COR-L47 (cell line): ENCODE measurements at regions not wholly inside any gene's neighbourhood (a gene's known extent, or its start where the extent isn't known, plus 50 kb on each side); places are given as distances from the start of the nearest gene placed in this dataset.
"Not testable (repeated sequence)": the region's sequence is repeated elsewhere in the genome, so short reads cannot be mapped to it uniquely, and the experiment has no call there.

ENCODE experiments used
- DNase-seq: peaks from one replicate; lab custom pipeline; 2025; lab: John Stamatoyannopoulos, UW

- no peak for DNase-seq
Observed at GRCh38 chr2:595141-595815, 81.9 kb downstream of the TMEM18 start.

- DNase-seq, result no peak
Observed at GRCh38 chr2:594297-594949, 82.8 kb downstream of the TMEM18 start.

GRCh38 chr2:593356-594026 is 83.7 kb downstream of the TMEM18 start:
- no peak for DNase-seq

- DNase-seq, result no peak
Observed at GRCh38 chr2:592737-593136, 84.5 kb downstream of the TMEM18 start.

- DNase-seq, result no peak
Observed at GRCh38 chr2:590214-591175, 86.7 kb downstream of the TMEM18 start.

GRCh38 chr2:589281-590130 is 87.7 kb downstream of the TMEM18 start:
- DNase-seq, result no peak

- DNase-seq, result no peak
Observed at GRCh38 chr2:588074-588645, 89.0 kb downstream of the TMEM18 start.

- no peak for DNase-seq
Observed at GRCh38 chr2:587087-587960, 89.9 kb downstream of the TMEM18 start.

- no peak for DNase-seq
Observed at GRCh38 chr2:586641-587076, 90.5 kb downstream of the TMEM18 start.

GRCh38 chr2:584863-585823 is 92.1 kb downstream of the TMEM18 start:
- DNase-seq, result no peak

GRCh38 chr2:583666-584065 is 93.5 kb downstream of the TMEM18 start:
- DNase-seq, result no peak

- no peak for DNase-seq
Observed at GRCh38 chr2:582792-583528, 94.2 kb downstream of the TMEM18 start.

- not testable (repeated sequence) for DNase-seq
Observed at GRCh38 chr2:582289-582688, 94.9 kb downstream of the TMEM18 start.

- DNase-seq, result no peak
Observed at GRCh38 chr2:579961-580360, 97.2 kb downstream of the TMEM18 start.

GRCh38 chr2:579351-579886 is 97.8 kb downstream of the TMEM18 start:
- DNase-seq, result peak; percentile 75

GRCh38 chr2:576292-576691 is 100.9 kb downstream of the TMEM18 start:
- no peak for DNase-seq

GRCh38 chr2:575727-576236 is 101.4 kb downstream of the TMEM18 start:
- no peak for DNase-seq
